ENCODE measurements at regions not wholly inside any gene's neighbourhood (a gene's known extent, or its start where the extent isn't known, plus 50 kb on each side); places are given as distances from the start of the nearest gene placed in this dataset.

DNA sequence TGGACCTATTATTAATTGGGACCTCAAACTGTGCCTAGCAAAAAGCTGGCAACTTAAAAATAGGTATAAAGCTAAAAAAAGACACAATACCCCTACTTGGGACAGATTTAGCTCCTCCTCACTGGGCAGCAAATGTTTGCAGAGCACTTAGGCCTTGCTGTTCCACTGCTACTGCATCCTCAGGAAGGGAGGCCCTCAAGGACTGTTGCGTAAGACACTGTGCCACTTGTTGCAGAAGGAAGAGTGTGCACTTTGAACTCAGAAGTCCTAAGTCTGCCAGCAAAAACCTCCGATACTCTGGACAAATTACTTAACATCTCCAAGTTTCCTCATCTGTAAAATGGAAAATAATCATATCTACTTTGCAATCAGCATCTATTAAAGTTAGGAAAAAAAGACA is 322.9 kb downstream of the BARHL2 start:
- no peak overlapping the region for H3K27ac ChIP-seq (ENCODE audit: extremely low read length, insufficient read depth, low read length)
- POLR2A ChIA-PET: no interaction called here

GRCh38 chr1:90393025-90393424 is 324.1 kb downstream of the BARHL2 start:
- Histone ChIP-seq H3K4me2 (ENCODE audit: low read depth, low read length) (no peak overlapping the region), H3K9ac (ENCODE audit: insufficient read depth, low read depth, low read length) (no peak overlapping the region), H3K27me3 (ENCODE audit: control insufficient read depth in 1 of 2, insufficient read depth in 2 of 2, low read length in 2 of 2) (no peaks in the 10 kb centered on the region), H3K27ac (ENCODE audit: extremely low read length, insufficient read depth, low read length) (no peak overlapping the region), H3K9me3 (ENCODE audit: low read length) (no peaks in the 10 kb centered on the region), H4K20me1 (ENCODE audit: insufficient read depth, low read length) (no peaks in the 10 kb centered on the region), H3K4me1 (ENCODE audit: insufficient read depth, low read length) (no peaks in the 10 kb centered on the region), H2AFZ (ENCODE audit: low read length) (no peak overlapping the region), H3K36me3 (replicated peaks in 1 of 2; ENCODE audit: control insufficient read depth in 1 of 2, insufficient read depth in 2 of 2, low read length in 2 of 2) (no peaks in the 10 kb centered on the region), H3K4me3 (replicated peaks in 1 of 3; ENCODE audit: insufficient read depth in 1 of 3, low read depth in 2 of 3, low read length in 3 of 3) (no peak overlapping the region), H3K79me2 (ENCODE audit: insufficient read depth, low read length) (no peaks in the 10 kb centered on the region)
- CTCF ChIA-PET (ENCODE audit: low intra/inter-chr PET ratio, low total read pairs): no interaction called here
- BruUV-seq (replicated peaks): no TSS peak
- FAIRE-seq (no peak), ATAC-seq (no peak), DNase-seq (ENCODE audit: low spot score) (no peak)
- intact Hi-C loops (cut with micrococcal nuclease; ENCODE audit: unreplicated experiment) (no loop called here), in situ Hi-C loops (cut with HindIII; ENCODE audit: extremely low pct_ligation_motif_present, low pct_unique_long_range_greater_than_20kb) (no loop called here)
- POLR2A ChIA-PET: no interaction called here
- TF ChIP-seq RNF2 (conservative IDR thresholded peaks at IDR 0.05; ENCODE audit: low read depth) (no peak), ZNF609 (CRISPR knock-in tag; IDR thresholded peaks at IDR 0.05; ENCODE audit: borderline replicate concordance) (no peak), EP300 (IDR thresholded peaks at IDR 0.05; ENCODE audit: low read depth in 2 of 2, low read length in 2 of 2) (no peak), EP300 (CRISPR knock-in tag; IDR thresholded peaks at IDR 0.05; ENCODE audit: borderline replicate concordance) (no peak), GPBP1L1 (CRISPR knock-in tag; IDR thresholded peaks at IDR 0.05) (no peak)

More for the DNA sequence above, 322.9 kb downstream of the BARHL2 start:
- DNase-seq (ENCODE audit: low spot score) (no peak), FAIRE-seq (no peak), ATAC-seq (no peak)
- H2AFZ ChIP-seq (ENCODE audit: low read length): no peak overlapping the region
- intact Hi-C loops (cut with micrococcal nuclease; ENCODE audit: unreplicated experiment) (no loop called here), in situ Hi-C loops (cut with HindIII; ENCODE audit: extremely low pct_ligation_motif_present, low pct_unique_long_range_greater_than_20kb) (no loop called here)
- no peak overlapping the region for H3K4me2 ChIP-seq (ENCODE audit: low read depth, low read length)
- no peak overlapping the region for H3K4me3 ChIP-seq (replicated peaks in 1 of 3; ENCODE audit: insufficient read depth in 1 of 3, low read depth in 2 of 3, low read length in 3 of 3)
- no peaks in the 10 kb centered on the region for H4K20me1 ChIP-seq (ENCODE audit: insufficient read depth, low read length)
- no peaks in the 10 kb centered on the region for H3K27me3 ChIP-seq (ENCODE audit: control insufficient read depth in 1 of 2, insufficient read depth in 2 of 2, low read length in 2 of 2)
- no peaks in the 10 kb centered on the region for H3K9me3 ChIP-seq (ENCODE audit: low read length)
- CTCF ChIA-PET (ENCODE audit: low intra/inter-chr PET ratio, low total read pairs): no interaction called here
- no peaks in the 10 kb centered on the region for H3K4me1 ChIP-seq (ENCODE audit: insufficient read depth, low read length)
- no peak overlapping the region for H3K9ac ChIP-seq (ENCODE audit: insufficient read depth, low read depth, low read length)
- no peaks in the 10 kb centered on the region for H3K79me2 ChIP-seq (ENCODE audit: insufficient read depth, low read length)
- TF ChIP-seq SNAI1 (CRISPR knock-in tag; IDR thresholded peaks at IDR 0.05; ENCODE audit: borderline replicate concordance) (no peak), CEBPB (IDR thresholded peaks at IDR 0.05; ENCODE audit: borderline replicate concordance, low read depth, low read length) (peak; percentile 67; the same call in 1 of the 2 replicates)
- TF ChIP-seq, protein P1, sequence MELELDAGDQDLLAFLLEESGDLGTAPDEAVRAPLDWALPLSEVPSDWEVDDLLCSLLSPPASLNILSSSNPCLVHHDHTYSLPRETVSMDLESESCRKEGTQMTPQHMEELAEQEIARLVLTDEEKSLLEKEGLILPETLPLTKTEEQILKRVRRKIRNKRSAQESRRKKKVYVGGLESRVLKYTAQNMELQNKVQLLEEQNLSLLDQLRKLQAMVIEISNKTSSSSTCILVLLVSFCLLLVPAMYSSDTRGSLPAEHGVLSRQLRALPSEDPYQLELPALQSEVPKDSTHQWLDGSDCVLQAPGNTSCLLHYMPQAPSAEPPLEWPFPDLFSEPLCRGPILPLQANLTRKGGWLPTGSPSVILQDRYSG (CRISPR knock-in tag; IDR thresholded peaks at IDR 0.05): no peak
- WGBS (ENCODE audit: low lambda C conversion rate): 38% methylated on average over 2 of the region's 2 CpGs
- BruUV-seq (replicated peaks): no TSS peak
- H3K36me3 ChIP-seq (replicated peaks in 1 of 2; ENCODE audit: control insufficient read depth in 1 of 2, insufficient read depth in 2 of 2, low read length in 2 of 2): no peaks in the 10 kb centered on the region

All from HepG2 (cell line).